Panc1 (cell line): ENCODE measurements at regions not wholly inside any gene's neighbourhood (a gene's known extent, or its start where the extent isn't known, plus 50 kb on each side); places are given as distances from the start of the nearest gene placed in this dataset.
A peak's percentile ranks its signal among the peaks of the same experiment; 100 is the strongest.

Experiments
- ATAC-seq: fragments of 200-7000 bp; cut with Tn5 transposase; 2 replicates; pipeline ENCODE4 v1.9.1; 2020; ENCODE audit warnings: mild to moderate bottlenecking, moderate library complexity
- BruUV-seq: library from RNA; stranded (reverse); fragments of 400-500 nt; replicated peaks from 2 replicates; lab custom pipeline; 2021; lab: Mats Ljungman, UMichigan
- CTCF ChIA-PET: fragments of 300-600 bp; sonication (Branson Sonifier 250); formaldehyde crosslinking; loops from one replicate; lab custom pipeline; 2022; ENCODE audit warnings: antibody characterized with exemption; lab: Charles Lee
- POLR2A ChIA-PET: fragments of 300-600 bp; sonication (Branson Sonifier 250); formaldehyde crosslinking; loops from one replicate; lab custom pipeline; 2022; ENCODE audit warnings: antibody characterized with exemption; lab: Charles Lee
- DNase-seq: peaks from one replicate; pipeline ENCODE4 v3.0.0-alpha.2; 2010; ENCODE audit warnings: low read depth, low spot score
- H3K27ac ChIP-seq: 2 replicates; pipeline ENCODE4 v1.5.1; 2011; ENCODE audit warnings: mild to moderate bottlenecking, low read length, inconsistent platforms
- H3K27me3 ChIP-seq: fragments of 200-500 bp; sonication (Bioruptor generic); 2 replicates; pipeline ENCODE4 v1.6.0; 2014; ENCODE audit warnings: low read length, inconsistent platforms; ENCODE audit not compliant: control insufficient read depth, insufficient read depth
- H3K36me3 ChIP-seq: fragments of 200-500 bp; sonication (Bioruptor generic); 2 replicates; pipeline ENCODE4 v1.5.1; 2014; ENCODE audit warnings: inconsistent platforms, mild to moderate bottlenecking, low read length, moderate library complexity; ENCODE audit not compliant: control insufficient read depth, insufficient read depth
- H3K4me1 ChIP-seq: 2 replicates; pipeline ENCODE4 v1.5.1; 2011; ENCODE audit warnings: inconsistent platforms, mild to moderate bottlenecking, low read length, moderate library complexity; ENCODE audit not compliant: control insufficient read depth, insufficient read depth
- H3K4me3 ChIP-seq, 2 experiments: 2 replicates each; pipeline ENCODE4 v1.5.1; 2011 to 2012; ENCODE audit warnings: low read depth in 2 of 2, low read length in 2 of 2, mild to moderate bottlenecking in 2 of 2, inconsistent platforms in 1 of 2, moderate library complexity in 1 of 2
- H3K9me3 ChIP-seq: fragments of 200-500 bp; sonication (Bioruptor generic); 2 replicates; pipeline ENCODE4 v1.5.1; 2014; ENCODE audit warnings: low read depth, mild to moderate bottlenecking, inconsistent platforms, low read length, moderate library complexity; ENCODE audit not compliant: control insufficient read depth, insufficient read depth
- POLR2AphosphoS5 ChIP-seq: IDR thresholded peaks from 2 replicates; pipeline ENCODE4 v1.6.1; 2012; ENCODE audit warnings: mild to moderate bottlenecking, low read depth, low read length, moderate library complexity
- SIN3A ChIP-seq: IDR thresholded peaks from 2 replicates; pipeline ENCODE4 v1.6.1; 2012; ENCODE audit warnings: low read depth, mild to moderate bottlenecking, low read length, moderate library complexity, borderline replicate concordance; ENCODE audit not compliant: insufficient read depth
- TCF7L2 ChIP-seq: IDR thresholded peaks from 2 replicates; pipeline ENCODE4 v1.6.1; 2011; ENCODE audit warnings: mild to moderate bottlenecking, low read depth, low read length, inconsistent platforms
- in situ Hi-C: cut with HindIII; loops from 2 replicates; pipeline ENCODE4 v1.10.0; 2016; ENCODE audit warnings: low sequenced_read_pairs, low pct_unique_long_range_greater_than_20kb
- intact Hi-C: fragments of 100-400 bp; cut with micrococcal nuclease; formaldehyde crosslinking; loops from one replicate; pipeline ENCODE4 v1.10.0; 2022; ENCODE audit not compliant: unreplicated experiment
- TF ChIP-seq, protein P1 (sequence below), 2 experiments: IDR thresholded peaks; 2 replicates each; pipeline ENCODE4 v1.6.1; 2011 to 2012; ENCODE audit warnings: low read depth in 2 of 2, control low read depth in 1 of 2, low read length in 1 of 2, mild to moderate bottlenecking in 1 of 2, moderate library complexity in 1 of 2; ENCODE audit not compliant: insufficient read depth in 1 of 2
- TF ChIP-seq, protein P2 (sequence below): fragments of 450-650 bp; IDR thresholded peaks from 2 replicates; pipeline ENCODE4 v1.5.1; 2017; ENCODE audit warnings: mild to moderate bottlenecking

DNA sequence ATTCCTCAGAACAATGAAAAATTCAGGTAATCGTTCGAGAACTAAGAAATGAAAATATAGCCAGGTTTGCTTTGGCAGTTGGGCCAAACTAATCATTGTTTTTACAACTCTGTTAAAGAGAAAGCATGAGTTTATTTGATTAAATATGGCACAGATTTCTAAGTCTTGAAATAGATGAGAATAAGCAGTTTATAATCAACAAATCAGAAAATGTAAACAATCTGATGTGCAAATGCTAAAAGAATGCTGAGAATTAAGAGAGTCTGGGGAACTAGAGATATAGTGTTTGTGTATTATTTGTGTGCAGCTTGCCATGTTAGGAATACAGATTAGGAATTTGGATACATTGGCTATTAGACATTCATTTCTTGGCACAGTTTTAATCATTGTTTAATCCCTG, 212.5 kb downstream of the TANC2 start:
- H3K27ac ChIP-seq, result peak overlapping the region; percentile 72; the same call in 1 of the 2 replicates
- BruUV-seq, result no TSS peak
- ChIA-PET POLR2A (interaction anchor here (0.7 kb wide), 1 partner anchor 45 kb away, joined by 3 read pairs; no protein-coding TSS in a partner anchor), CTCF (no interaction called here)
- ATAC-seq (peak; percentile 80), DNase-seq (no peak)
- no peaks in the 10 kb centered on the region for H3K27me3 ChIP-seq
- H3K4me3 ChIP-seq, result no peak overlapping the region
- intact Hi-C loops (no loop called here), in situ Hi-C loops (no loop called here)
- H3K4me1 ChIP-seq, result peaks cover 12% of the 10 kb centered on the region; the same call in 1 of the 2 replicates
- no peaks in the 10 kb centered on the region for H3K36me3 ChIP-seq
- H3K9me3 ChIP-seq, result no peaks in the 10 kb centered on the region
- peak; percentile 80 for TF ChIP-seq TCF7L2
- TF ChIP-seq, protein P1, sequence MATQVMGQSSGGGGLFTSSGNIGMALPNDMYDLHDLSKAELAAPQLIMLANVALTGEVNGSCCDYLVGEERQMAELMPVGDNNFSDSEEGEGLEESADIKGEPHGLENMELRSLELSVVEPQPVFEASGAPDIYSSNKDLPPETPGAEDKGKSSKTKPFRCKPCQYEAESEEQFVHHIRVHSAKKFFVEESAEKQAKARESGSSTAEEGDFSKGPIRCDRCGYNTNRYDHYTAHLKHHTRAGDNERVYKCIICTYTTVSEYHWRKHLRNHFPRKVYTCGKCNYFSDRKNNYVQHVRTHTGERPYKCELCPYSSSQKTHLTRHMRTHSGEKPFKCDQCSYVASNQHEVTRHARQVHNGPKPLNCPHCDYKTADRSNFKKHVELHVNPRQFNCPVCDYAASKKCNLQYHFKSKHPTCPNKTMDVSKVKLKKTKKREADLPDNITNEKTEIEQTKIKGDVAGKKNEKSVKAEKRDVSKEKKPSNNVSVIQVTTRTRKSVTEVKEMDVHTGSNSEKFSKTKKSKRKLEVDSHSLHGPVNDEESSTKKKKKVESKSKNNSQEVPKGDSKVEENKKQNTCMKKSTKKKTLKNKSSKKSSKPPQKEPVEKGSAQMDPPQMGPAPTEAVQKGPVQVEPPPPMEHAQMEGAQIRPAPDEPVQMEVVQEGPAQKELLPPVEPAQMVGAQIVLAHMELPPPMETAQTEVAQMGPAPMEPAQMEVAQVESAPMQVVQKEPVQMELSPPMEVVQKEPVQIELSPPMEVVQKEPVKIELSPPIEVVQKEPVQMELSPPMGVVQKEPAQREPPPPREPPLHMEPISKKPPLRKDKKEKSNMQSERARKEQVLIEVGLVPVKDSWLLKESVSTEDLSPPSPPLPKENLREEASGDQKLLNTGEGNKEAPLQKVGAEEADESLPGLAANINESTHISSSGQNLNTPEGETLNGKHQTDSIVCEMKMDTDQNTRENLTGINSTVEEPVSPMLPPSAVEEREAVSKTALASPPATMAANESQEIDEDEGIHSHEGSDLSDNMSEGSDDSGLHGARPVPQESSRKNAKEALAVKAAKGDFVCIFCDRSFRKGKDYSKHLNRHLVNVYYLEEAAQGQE (IDR thresholded peaks at IDR 0.05; ENCODE audit: insufficient read depth in 1 of 2, low read depth in 2 of 2, low read length in 1 of 2), result no peak

DNA sequence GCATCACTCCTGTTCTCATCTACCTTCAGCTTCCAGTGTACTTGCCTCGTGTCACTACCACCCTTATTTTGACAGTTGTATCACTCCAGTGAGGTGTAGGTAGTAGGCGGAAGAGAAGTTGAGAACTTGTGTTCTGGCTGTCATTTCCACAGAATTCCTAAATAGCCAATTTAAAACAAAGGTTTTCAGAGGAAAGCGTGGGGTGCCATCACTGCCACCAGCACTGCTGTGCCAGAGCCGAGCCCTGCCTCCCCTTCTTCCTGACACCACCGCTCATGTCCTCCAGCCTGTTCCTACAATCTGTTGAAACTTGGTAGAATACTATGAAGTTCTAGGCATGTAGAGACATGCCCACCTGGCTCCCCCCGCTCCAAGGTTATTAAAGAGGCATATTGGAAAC, 215.8 kb downstream of the TANC2 start:
- in situ Hi-C loops (no loop called here), intact Hi-C loops (no loop called here)
- no peaks in the 10 kb centered on the region for H3K27me3 ChIP-seq
- ChIA-PET CTCF (no interaction called here), POLR2A (no interaction called here)
- no peaks in the 10 kb centered on the region for H3K9me3 ChIP-seq
- no peak for DNase-seq
- no TSS peak for BruUV-seq
- H3K4me3 ChIP-seq, result no peak overlapping the region
- TF ChIP-seq TCF7L2 (no peak), POLR2AphosphoS5 (no peak), SIN3A (no peak)
- TF ChIP-seq, protein P1 (IDR thresholded peaks at IDR 0.05; ENCODE audit: insufficient read depth in 1 of 2, low read depth in 2 of 2, low read length in 1 of 2), result no peak
- TF ChIP-seq, protein P2, sequence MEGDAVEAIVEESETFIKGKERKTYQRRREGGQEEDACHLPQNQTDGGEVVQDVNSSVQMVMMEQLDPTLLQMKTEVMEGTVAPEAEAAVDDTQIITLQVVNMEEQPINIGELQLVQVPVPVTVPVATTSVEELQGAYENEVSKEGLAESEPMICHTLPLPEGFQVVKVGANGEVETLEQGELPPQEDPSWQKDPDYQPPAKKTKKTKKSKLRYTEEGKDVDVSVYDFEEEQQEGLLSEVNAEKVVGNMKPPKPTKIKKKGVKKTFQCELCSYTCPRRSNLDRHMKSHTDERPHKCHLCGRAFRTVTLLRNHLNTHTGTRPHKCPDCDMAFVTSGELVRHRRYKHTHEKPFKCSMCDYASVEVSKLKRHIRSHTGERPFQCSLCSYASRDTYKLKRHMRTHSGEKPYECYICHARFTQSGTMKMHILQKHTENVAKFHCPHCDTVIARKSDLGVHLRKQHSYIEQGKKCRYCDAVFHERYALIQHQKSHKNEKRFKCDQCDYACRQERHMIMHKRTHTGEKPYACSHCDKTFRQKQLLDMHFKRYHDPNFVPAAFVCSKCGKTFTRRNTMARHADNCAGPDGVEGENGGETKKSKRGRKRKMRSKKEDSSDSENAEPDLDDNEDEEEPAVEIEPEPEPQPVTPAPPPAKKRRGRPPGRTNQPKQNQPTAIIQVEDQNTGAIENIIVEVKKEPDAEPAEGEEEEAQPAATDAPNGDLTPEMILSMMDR, result no peak
- no peaks in the 10 kb centered on the region for H3K36me3 ChIP-seq
- no peak for ATAC-seq
- no peak overlapping the region for H3K27ac ChIP-seq
- peaks cover 12% of the 10 kb centered on the region; the same call in 1 of the 2 replicates for H3K4me1 ChIP-seq
